Smooth muscle cell (in vitro differentiated cells): ENCODE measurements at regions not wholly inside any gene's neighbourhood (a gene's known extent, or its start where the extent isn't known, plus 50 kb on each side); places are given as distances from the start of the nearest gene placed in this dataset.
"Not testable (repeated sequence)": the region's sequence is repeated elsewhere in the genome, so short reads cannot be mapped to it uniquely, and the experiment has no call there.

Source experiments
- DNase-seq: peaks from one replicate; lab custom pipeline; 2025; ENCODE audit not compliant: unreplicated experiment; lab: John Stamatoyannopoulos, UW
- H2AFZ ChIP-seq: fragments of 200-600 bp; sonication (generic); 2 replicates; pipeline ENCODE4 v1.6.0; 2016; ENCODE audit warnings: antibody characterized with exemption, low read depth, mild to moderate bottlenecking
- H3F3A ChIP-seq: fragments of 200-600 bp; sonication (generic); 2 replicates; pipeline ENCODE4 v1.6.0; 2017; ENCODE audit warnings: antibody characterized with exemption, low read depth
- H3K27ac ChIP-seq: fragments of 200-600 bp; sonication (generic); 2 replicates; pipeline ENCODE4 v1.5.1; 2016; ENCODE audit warnings: low read depth, mild to moderate bottlenecking
- H3K27me3 ChIP-seq: fragments of 200-600 bp; sonication (generic); 2 replicates; pipeline ENCODE4 v1.6.1; 2016; ENCODE audit warnings: low read depth, mild to moderate bottlenecking
- H3K36me3 ChIP-seq: fragments of 200-600 bp; sonication (generic); 2 replicates; pipeline ENCODE4 v1.5.1; 2016; ENCODE audit warnings: low read depth
- H3K4me1 ChIP-seq: fragments of 200-600 bp; sonication (generic); 2 replicates; pipeline ENCODE4 v1.5.1; 2016; ENCODE audit warnings: low read depth
- H3K4me2 ChIP-seq: fragments of 200-600 bp; sonication (generic); 2 replicates; pipeline ENCODE4 v1.6.0; 2016; ENCODE audit warnings: mild to moderate bottlenecking
- H3K4me3 ChIP-seq: fragments of 200-600 bp; sonication (generic); 2 replicates; pipeline ENCODE4 v1.5.1; 2016; ENCODE audit warnings: mild to moderate bottlenecking
- H3K79me2 ChIP-seq: fragments of 200-600 bp; sonication (generic); 2 replicates; pipeline ENCODE4 v1.6.0; 2016; ENCODE audit warnings: low read depth, mild to moderate bottlenecking
- H3K9ac ChIP-seq: fragments of 200-600 bp; sonication (generic); 2 replicates; pipeline ENCODE4 v1.6.0; 2016; ENCODE audit warnings: low read depth
- H3K9me3 ChIP-seq: fragments of 200-600 bp; sonication (generic); replicated peaks from 2 replicates; pipeline ENCODE4 v1.5.1; 2016; ENCODE audit warnings: low read depth
- H4K20me1 ChIP-seq: fragments of 200-600 bp; sonication (generic); 2 replicates; pipeline ENCODE4 v1.6.0; 2016; ENCODE audit warnings: low read depth
- WGBS: methylation state at CpG from one replicate; pipeline ENCODE4 v1.1.7; 2016; ENCODE audit warnings: low lambda C conversion rate; 5-methylcytosine and 5-hydroxymethylcytosine counted together
- TF ChIP-seq, protein P1 (sequence below): fragments of 200-600 bp; sonication (generic); IDR thresholded peaks from 2 replicates; pipeline ENCODE4 v1.5.1; 2017; ENCODE audit warnings: borderline replicate concordance, mild to moderate bottlenecking, antibody characterized with exemption; ENCODE audit not compliant: insufficient read depth, poor library complexity, severe bottlenecking

DNA sequence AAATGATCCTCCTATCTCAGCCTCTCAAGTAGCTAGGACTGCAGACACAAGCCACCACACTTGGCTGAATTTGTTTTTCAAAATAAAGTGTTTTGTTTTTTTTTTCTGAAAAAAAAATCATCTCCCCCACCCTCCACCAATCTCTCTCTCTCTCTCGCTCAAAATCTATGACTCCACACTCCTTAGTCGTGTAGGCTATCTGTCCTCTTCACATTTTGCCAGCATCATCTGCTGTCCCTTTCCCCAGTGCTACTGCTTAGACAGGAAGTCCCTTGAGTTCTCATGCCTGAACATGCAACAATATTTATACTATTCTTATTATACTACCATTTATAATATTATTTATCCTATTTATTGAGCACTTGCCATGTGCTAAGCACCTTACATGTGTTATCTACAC is 80.7 kb upstream of the TMEM164 start:
- Histone ChIP-seq H3K27ac (no peak overlapping the region), H4K20me1 (no peaks in the 10 kb centered on the region), H3K4me1 (no peaks in the 10 kb centered on the region), H3K36me3 (no peaks in the 10 kb centered on the region), H3K9me3 (no peaks in the 10 kb centered on the region), H3K4me2 (no peak overlapping the region), H3K4me3 (no peak overlapping the region), H3K9ac (no peak overlapping the region), H3F3A (no peaks in the 10 kb centered on the region), H3K27me3 (no peaks in the 10 kb centered on the region), H3K79me2 (no peaks in the 10 kb centered on the region), H2AFZ (no peak overlapping the region)
- 75% methylated on average over 2 of the region's 2 CpGs for WGBS
- no peak for DNase-seq
- TF ChIP-seq, protein P1, sequence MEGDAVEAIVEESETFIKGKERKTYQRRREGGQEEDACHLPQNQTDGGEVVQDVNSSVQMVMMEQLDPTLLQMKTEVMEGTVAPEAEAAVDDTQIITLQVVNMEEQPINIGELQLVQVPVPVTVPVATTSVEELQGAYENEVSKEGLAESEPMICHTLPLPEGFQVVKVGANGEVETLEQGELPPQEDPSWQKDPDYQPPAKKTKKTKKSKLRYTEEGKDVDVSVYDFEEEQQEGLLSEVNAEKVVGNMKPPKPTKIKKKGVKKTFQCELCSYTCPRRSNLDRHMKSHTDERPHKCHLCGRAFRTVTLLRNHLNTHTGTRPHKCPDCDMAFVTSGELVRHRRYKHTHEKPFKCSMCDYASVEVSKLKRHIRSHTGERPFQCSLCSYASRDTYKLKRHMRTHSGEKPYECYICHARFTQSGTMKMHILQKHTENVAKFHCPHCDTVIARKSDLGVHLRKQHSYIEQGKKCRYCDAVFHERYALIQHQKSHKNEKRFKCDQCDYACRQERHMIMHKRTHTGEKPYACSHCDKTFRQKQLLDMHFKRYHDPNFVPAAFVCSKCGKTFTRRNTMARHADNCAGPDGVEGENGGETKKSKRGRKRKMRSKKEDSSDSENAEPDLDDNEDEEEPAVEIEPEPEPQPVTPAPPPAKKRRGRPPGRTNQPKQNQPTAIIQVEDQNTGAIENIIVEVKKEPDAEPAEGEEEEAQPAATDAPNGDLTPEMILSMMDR, result no peak

DNA sequence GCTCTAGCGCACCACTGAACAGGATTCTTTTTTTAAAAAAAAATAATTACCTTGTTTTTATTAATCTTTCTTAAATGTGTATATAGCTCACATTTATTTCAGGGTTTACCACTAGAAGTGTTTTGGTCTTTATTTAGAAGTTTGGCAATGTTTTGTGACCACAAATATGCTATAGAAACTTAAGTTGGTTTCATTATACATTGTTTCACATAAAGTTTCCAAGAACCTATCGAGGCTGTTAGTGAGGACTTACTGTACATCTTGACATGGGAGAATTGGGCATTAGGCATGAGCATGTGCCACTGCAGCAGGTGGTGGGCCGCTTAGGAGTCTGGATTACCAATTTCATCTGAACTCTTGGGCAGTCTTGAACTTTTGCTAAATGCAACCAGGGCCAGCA is 77.9 kb upstream of the TMEM164 start:
- H3K79me2 ChIP-seq, DNase-seq, H3K4me1 ChIP-seq, H3K36me3 ChIP-seq, H3K9ac ChIP-seq, H3K4me2 ChIP-seq, H3F3A ChIP-seq, H4K20me1 ChIP-seq, H3K27ac ChIP-seq, H2AFZ ChIP-seq, H3K27me3 ChIP-seq, H3K9me3 ChIP-seq, H3K4me3 ChIP-seq: not testable (repeated sequence)
- WGBS, result 75% methylated on average over 3 of the region's 3 CpGs

DNA sequence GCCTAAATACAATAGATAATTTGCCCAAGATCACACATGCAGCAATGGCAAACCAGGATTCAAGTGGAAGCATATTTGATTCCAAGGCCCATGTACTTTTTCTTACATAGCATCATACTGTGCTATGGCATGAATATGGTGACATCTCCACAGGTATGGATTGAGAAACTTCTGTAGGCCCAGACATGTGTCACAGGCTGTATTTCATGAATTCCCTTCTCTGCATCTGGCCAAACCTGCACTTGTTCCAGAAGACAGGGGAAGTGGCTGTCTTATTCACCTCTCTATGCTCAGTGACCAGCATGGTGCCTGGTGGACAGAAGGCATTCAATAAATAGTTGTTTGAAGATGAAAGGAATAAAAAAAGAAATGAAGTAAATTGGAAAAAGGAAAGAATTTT is 77.3 kb upstream of the TMEM164 start:
- H3K4me1 ChIP-seq, result no peaks in the 10 kb centered on the region
- DNase-seq, result no peak
- H3K4me2 ChIP-seq, result no peak overlapping the region
- no peaks in the 10 kb centered on the region for H3K27me3 ChIP-seq
- H3K36me3 ChIP-seq, result no peaks in the 10 kb centered on the region
- no peak overlapping the region for H2AFZ ChIP-seq
- TF ChIP-seq, protein P1, result no peak
- H4K20me1 ChIP-seq, result no peaks in the 10 kb centered on the region
- no peaks in the 10 kb centered on the region for H3K79me2 ChIP-seq
- H3F3A ChIP-seq, result no peaks in the 10 kb centered on the region
- H3K27ac ChIP-seq, result no peak overlapping the region
- H3K9ac ChIP-seq, result no peak overlapping the region
- no peaks in the 10 kb centered on the region for H3K9me3 ChIP-seq
- H3K4me3 ChIP-seq, result no peak overlapping the region

DNA sequence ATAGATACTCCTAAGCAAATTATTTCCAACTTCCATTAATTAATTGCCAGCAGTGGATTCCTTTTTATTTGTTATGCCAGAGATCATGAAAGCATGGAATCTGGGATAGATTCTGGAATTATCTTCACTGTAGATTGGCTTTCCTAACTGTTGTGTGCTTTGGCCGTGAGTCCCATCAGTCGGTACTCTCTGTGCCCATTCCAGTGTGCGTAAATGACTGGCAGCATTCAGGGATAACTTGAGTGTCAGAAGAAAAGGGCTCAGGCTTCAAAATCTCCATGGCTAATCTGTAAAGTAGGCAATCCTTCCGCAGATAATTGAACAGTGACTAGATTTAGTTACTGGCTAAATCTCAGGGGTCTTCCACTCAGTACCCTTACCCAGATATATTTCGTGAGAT is 76.8 kb upstream of the TMEM164 start:
- Histone ChIP-seq H3K27me3 (no peaks in the 10 kb centered on the region), H3K4me2 (no peak overlapping the region), H4K20me1 (no peaks in the 10 kb centered on the region), H3K9me3 (no peaks in the 10 kb centered on the region), H3F3A (no peaks in the 10 kb centered on the region), H2AFZ (no peak overlapping the region), H3K9ac (no peak overlapping the region), H3K4me1 (no peaks in the 10 kb centered on the region), H3K79me2 (no peaks in the 10 kb centered on the region), H3K36me3 (no peaks in the 10 kb centered on the region), H3K4me3 (no peak overlapping the region), H3K27ac (no peak overlapping the region)
- TF ChIP-seq, protein P1, result no peak
- DNase-seq, result no peak
- WGBS, result 81% methylated on average over 5 of the region's 5 CpGs
